Neural cell (in vitro differentiated cells): ENCODE measurements at regions not wholly inside any gene's neighbourhood (a gene's known extent, or its start where the extent isn't known, plus 50 kb on each side); places are given as distances from the start of the nearest gene placed in this dataset.

Source experiments
- H2AFZ ChIP-seq: fragments of 200-600, 300-800 bp; sonication (generic), shearing (Covaris generic); 2 replicates; pipeline ENCODE4 v1.6.0; 2014; ENCODE audit warnings: low read depth, mild to moderate bottlenecking, antibody characterized with exemption, low read length, moderate library complexity
- H3F3A ChIP-seq: fragments of 200-600 bp; shearing (Covaris generic); 2 replicates; pipeline ENCODE4 v1.6.1; 2016; ENCODE audit warnings: mild to moderate bottlenecking, moderate library complexity, mixed read lengths, antibody characterized with exemption, low read length; ENCODE audit not compliant: insufficient read depth, poor library complexity, severe bottlenecking
- H3K27ac ChIP-seq: fragments of 200-600, 300-800 bp; sonication (generic), shearing (Covaris generic); 2 replicates; pipeline ENCODE4 v1.5.1; 2014; ENCODE audit warnings: mild to moderate bottlenecking, low read length, moderate library complexity
- H3K27me3 ChIP-seq: fragments of 300-800, 200-600 bp; sonication (generic), shearing (Covaris generic); 2 replicates; pipeline ENCODE4 v1.6.0; 2014; ENCODE audit warnings: mild to moderate bottlenecking, low read depth, low read length, moderate library complexity; ENCODE audit not compliant: insufficient read depth
- H3K36me3 ChIP-seq: fragments of 300-800, 200-600 bp; sonication (generic), shearing (Covaris generic); 2 replicates; pipeline ENCODE4 v1.5.1; 2014; ENCODE audit warnings: mild to moderate bottlenecking, antibody characterized with exemption, low read length, moderate library complexity; ENCODE audit not compliant: insufficient read depth
- H3K4me2 ChIP-seq: fragments of 300-800, 200-600 bp; sonication (generic), shearing (Covaris generic); 2 replicates; pipeline ENCODE4 v1.6.0; 2014; ENCODE audit warnings: mild to moderate bottlenecking, low read length
- H3K4me3 ChIP-seq: fragments of 300-800, 200-600 bp; sonication (generic), shearing (Covaris generic); 2 replicates; pipeline ENCODE4 v1.5.1; 2014; ENCODE audit warnings: mild to moderate bottlenecking, low read length, moderate library complexity
- H3K79me2 ChIP-seq: fragments of 200-600 bp; shearing (Covaris generic); replicated peaks from 2 replicates; pipeline ENCODE4 v1.6.0; 2014; ENCODE audit warnings: mild to moderate bottlenecking, low read length, moderate library complexity; ENCODE audit not compliant: insufficient read depth
- H3K9ac ChIP-seq: fragments of 300-800, 200-600 bp; sonication (generic), shearing (Covaris generic); 2 replicates; pipeline ENCODE4 v1.6.1; 2016; ENCODE audit warnings: mild to moderate bottlenecking, low read length, mixed read lengths
- H3K9me2 ChIP-seq: fragments of 200-600 bp; shearing (Covaris generic); 2 replicates; pipeline ENCODE4 v1.6.1; 2016; ENCODE audit warnings: mild to moderate bottlenecking, low read length, mixed read lengths; ENCODE audit not compliant: insufficient read depth
- H3K9me3 ChIP-seq: fragments of 200-600, 300-800 bp; sonication (generic), shearing (Covaris generic); 2 replicates; pipeline ENCODE4 v1.6.1; 2016; ENCODE audit warnings: mild to moderate bottlenecking, mixed run types, low read length, moderate library complexity, mixed read lengths
- H4K20me1 ChIP-seq: fragments of 200-600 bp; shearing (Covaris generic); 2 replicates; pipeline ENCODE4 v1.6.1; 2016; ENCODE audit warnings: mild to moderate bottlenecking, mixed run types; ENCODE audit not compliant: insufficient read depth
- CTCF ChIP-seq: fragments of 450-650 bp; IDR thresholded peaks from 2 replicates; pipeline ENCODE4 v1.5.1; 2014; ENCODE audit warnings: antibody characterized with exemption, mild to moderate bottlenecking, moderate library complexity; ENCODE audit not compliant: poor library complexity, severe bottlenecking
- EP300 ChIP-seq: fragments of 450-650 bp; conservative IDR thresholded peaks from 2 replicates; pipeline ENCODE4 v1.6.1; 2014; ENCODE audit warnings: antibody characterized with exemption, mild to moderate bottlenecking, moderate library complexity; ENCODE audit not compliant: poor library complexity, severe bottlenecking
- EZH2 ChIP-seq: fragments of 200-600, 300-800 bp; shearing (Covaris generic), sonication (generic); IDR thresholded peaks from 2 replicates; pipeline ENCODE4 v1.6.1; 2014; ENCODE audit warnings: antibody characterized with exemption, low read length, borderline replicate concordance, mild to moderate bottlenecking; ENCODE audit not compliant: insufficient read depth, poor library complexity, severe bottlenecking
- MXI1 ChIP-seq: fragments of 450-650 bp; conservative IDR thresholded peaks from 2 replicates; pipeline ENCODE4 v1.6.1; 2014; ENCODE audit warnings: antibody characterized with exemption, mild to moderate bottlenecking; ENCODE audit not compliant: poor library complexity, severe bottlenecking
- POLR2AphosphoS5 ChIP-seq: IDR thresholded peaks from 2 replicates; pipeline ENCODE4 v1.6.1; 2012
- RAD21 ChIP-seq: fragments of 450-650 bp; conservative IDR thresholded peaks from 2 replicates; pipeline ENCODE4 v1.6.1; 2014; ENCODE audit warnings: antibody characterized with exemption, mild to moderate bottlenecking, moderate library complexity
- REST ChIP-seq: IDR thresholded peaks from 2 replicates; pipeline ENCODE4 v1.6.1; 2012; ENCODE audit warnings: borderline replicate concordance
- SMC3 ChIP-seq: fragments of 450-650 bp; conservative IDR thresholded peaks from 2 replicates; pipeline ENCODE4 v1.6.1; 2014; ENCODE audit warnings: antibody characterized with exemption, mild to moderate bottlenecking, moderate library complexity; ENCODE audit not compliant: poor library complexity
- TAF1 ChIP-seq: IDR thresholded peaks from 2 replicates; pipeline ENCODE4 v1.6.1; 2012; ENCODE audit warnings: low read depth
- small RNA-seq, 3 experiments: library from RNA; depleted of rRNA; stranded (forward); fragments of <200 nt; gene quantifications; one replicate each; pipeline ENCODE3, GENCODE V24; 2012

- TF ChIP-seq TAF1 (no peak), RAD21 (no peak), REST (no peak), EP300 (no peak), POLR2AphosphoS5 (no peak), SMC3 (no peak)
- H3K27ac ChIP-seq, result no peak overlapping the region
- H3K9me2 ChIP-seq, result no peaks in the 10 kb centered on the region
Observed at GRCh38 chr1:77620273-77620672, 62.2 kb downstream of the ZZZ3 start.

GRCh38 chr1:77614037-77614436 lies 68.4 kb downstream of the ZZZ3 start:
- H3K27me3 ChIP-seq, result no peaks in the 10 kb centered on the region
- no peak overlapping the region for H2AFZ ChIP-seq
- H3K4me2 ChIP-seq, result no peak overlapping the region
- H3K4me3 ChIP-seq, result no peak overlapping the region
- H3K9ac ChIP-seq, result no peak overlapping the region
- H3K9me3 ChIP-seq, result no peaks in the 10 kb centered on the region
- no peaks in the 10 kb centered on the region for H3K9me2 ChIP-seq
- TF ChIP-seq POLR2AphosphoS5 (no peak), EZH2 (no peak), EP300 (no peak), TAF1 (no peak), MXI1 (no peak), CTCF (no peak), REST (no peak), RAD21 (no peak), SMC3 (no peak)
- no peaks in the 10 kb centered on the region for H4K20me1 ChIP-seq
- no peaks in the 10 kb centered on the region for H3F3A ChIP-seq
- H3K79me2 ChIP-seq, result no peaks in the 10 kb centered on the region
- no peak overlapping the region for H3K27ac ChIP-seq
- no peaks in the 10 kb centered on the region for H3K36me3 ChIP-seq

More at GRCh38 chr1:77620273-77620672, 62.2 kb downstream of the ZZZ3 start:
- Histone ChIP-seq H3K9ac (no peak overlapping the region), H3K4me2 (no peak overlapping the region), H3K27me3 (no peaks in the 10 kb centered on the region), H3F3A (no peaks in the 10 kb centered on the region), H3K36me3 (no peaks in the 10 kb centered on the region), H3K79me2 (no peaks in the 10 kb centered on the region), H3K4me3 (no peak overlapping the region), H4K20me1 (no peaks in the 10 kb centered on the region), H2AFZ (no peak overlapping the region), H3K9me3 (no peaks in the 10 kb centered on the region)

Small RNA genes in the stretch of these regions (small RNA-seq; reads per million reads assigned to genes)
- 0 reads per million in 3 experiments for gene RNA5SP20
